ENCODE measurements at regions not wholly inside any gene's neighbourhood (a gene's known extent, or its start where the extent isn't known, plus 50 kb on each side); places are given as distances from the start of the nearest gene placed in this dataset.

GRCh38 chr4:126715681-126716080, 917.1 kb upstream of the INTU start:
- no peak for ATAC-seq
- TF ChIP-seq ZNF565 (CRISPR knock-in tag; conservative IDR thresholded peaks at IDR 0.05; ENCODE audit: low read depth) (no peak), ZC3H10 (CRISPR knock-in tag; IDR thresholded peaks at IDR 0.05) (no peak), ZFP3 (CRISPR knock-in tag; IDR thresholded peaks at IDR 0.05) (no peak), SNAI2 (CRISPR knock-in tag; IDR thresholded peaks at IDR 0.05) (no peak), RARB (CRISPR knock-in tag; IDR thresholded peaks at IDR 0.05) (no peak), ESRRG (CRISPR knock-in tag; IDR thresholded peaks at IDR 0.05) (no peak), POU6F1 (CRISPR knock-in tag; IDR thresholded peaks at IDR 0.05; ENCODE audit: borderline replicate concordance, low read depth) (no peak), ISL1 (CRISPR knock-in tag; IDR thresholded peaks at IDR 0.05) (no peak)

GRCh38 chr4:126718136-126718535, 914.6 kb upstream of the INTU start:
- TF ChIP-seq CSDC2 (CRISPR knock-in tag; IDR thresholded peaks at IDR 0.05) = no peak
- TF ChIP-seq ISL1 (CRISPR knock-in tag; IDR thresholded peaks at IDR 0.05) = peak; percentile 42; the same call in 1 of the 2 replicates
- ATAC-seq = peak; percentile 71

GRCh38 chr4:126719852-126720251, 912.9 kb upstream of the INTU start:
- ATAC-seq = no peak
- TF ChIP-seq PPARA (CRISPR knock-in tag; IDR thresholded peaks at IDR 0.05; ENCODE audit: borderline replicate concordance) = no peak
- TF ChIP-seq TOX (CRISPR knock-in tag; IDR thresholded peaks at IDR 0.05; ENCODE audit: borderline replicate concordance) = no peak
- TF ChIP-seq ARNTL (CRISPR knock-in tag; IDR thresholded peaks at IDR 0.05; ENCODE audit: borderline replicate concordance, low read depth) = no peak
- TF ChIP-seq ISL1 (CRISPR knock-in tag; IDR thresholded peaks at IDR 0.05) = no peak
- TF ChIP-seq GLIS3 (CRISPR knock-in tag; IDR thresholded peaks at IDR 0.05) = no peak
- TF ChIP-seq ZFP3 (CRISPR knock-in tag; IDR thresholded peaks at IDR 0.05) = no peak
- TF ChIP-seq ZNF70 (CRISPR knock-in tag; IDR thresholded peaks at IDR 0.05) = no peak
- no peak for TF ChIP-seq ZC3H10 (CRISPR knock-in tag; IDR thresholded peaks at IDR 0.05)
- no peak for TF ChIP-seq SNAI2 (CRISPR knock-in tag; IDR thresholded peaks at IDR 0.05)
- TF ChIP-seq RARB (CRISPR knock-in tag; IDR thresholded peaks at IDR 0.05) = no peak
- TF ChIP-seq CREB5 (CRISPR knock-in tag; IDR thresholded peaks at IDR 0.05; ENCODE audit: low read depth) = no peak
- TF ChIP-seq TSHZ2 (CRISPR knock-in tag; IDR thresholded peaks at IDR 0.05) = no peak
- TF ChIP-seq BACH2 (CRISPR knock-in tag; IDR thresholded peaks at IDR 0.05; ENCODE audit: borderline replicate concordance) = no peak
- no peak for TF ChIP-seq POU6F1 (CRISPR knock-in tag; IDR thresholded peaks at IDR 0.05; ENCODE audit: borderline replicate concordance, low read depth)
- no peak for TF ChIP-seq CSDC2 (CRISPR knock-in tag; IDR thresholded peaks at IDR 0.05)
- TF ChIP-seq ESRRG (CRISPR knock-in tag; IDR thresholded peaks at IDR 0.05) = no peak

- TF ChIP-seq ZC3H10 (CRISPR knock-in tag; IDR thresholded peaks at IDR 0.05) = no peak
- no peak for TF ChIP-seq SNAI2 (CRISPR knock-in tag; IDR thresholded peaks at IDR 0.05)
- no peak for TF ChIP-seq TCF4 (CRISPR knock-in tag; IDR thresholded peaks at IDR 0.05; ENCODE audit: borderline replicate concordance)
- TF ChIP-seq ZNF70 (CRISPR knock-in tag; IDR thresholded peaks at IDR 0.05) = no peak
- TF ChIP-seq CSDC2 (CRISPR knock-in tag; IDR thresholded peaks at IDR 0.05) = no peak
- no peak for TF ChIP-seq ZNF565 (CRISPR knock-in tag; conservative IDR thresholded peaks at IDR 0.05; ENCODE audit: low read depth)
- no peak for TF ChIP-seq ZNF8 (CRISPR knock-in tag; IDR thresholded peaks at IDR 0.05)
- TF ChIP-seq CREB5 (CRISPR knock-in tag; IDR thresholded peaks at IDR 0.05; ENCODE audit: low read depth) = no peak
- TF ChIP-seq POU6F1 (CRISPR knock-in tag; IDR thresholded peaks at IDR 0.05; ENCODE audit: borderline replicate concordance, low read depth) = no peak
- ATAC-seq = no peak
Measured at GRCh38 chr4:126725906-126726305, 906.9 kb upstream of the INTU start.
